Activated CD8-positive, alpha-beta T cell treated with anti-CD3 and anti-CD28 coated beads, Interleukin-2, amount 10 ng/mL, durations not matched to agents 7 days and 5 days (primary cell): ENCODE measurements at regions not wholly inside any gene's neighbourhood (a gene's known extent, or its start where the extent isn't known, plus 50 kb on each side); places are given as distances from the start of the nearest gene placed in this dataset.

Experiments used
- ATAC-seq: fragments of 150-1000 bp; cut with Tn5 transposase; one replicate; pipeline ENCODE4 v1.10.0; 2021; ENCODE audit warnings: moderate library complexity
- CTCF ChIA-PET: fragments of 350-600 bp; sonication (Branson Sonifier 250); formaldehyde crosslinking; loops from one replicate; lab custom pipeline; 2021; ENCODE audit warnings: antibody characterized with exemption; lab: Charles Lee
- POLR2A ChIA-PET: fragments of 350-600 bp; sonication (Branson Sonifier 250); formaldehyde crosslinking; loops from one replicate; lab custom pipeline; 2021; ENCODE audit warnings: antibody characterized with exemption; lab: Charles Lee
- DNase-seq: peaks from one replicate; pipeline ENCODE4 v3.0.0-alpha.2; 2020
- H3K27ac Mint-ChIP-seq: one replicate; pipeline ENCODE4 v1.8.0; 2021; ENCODE audit warnings: mild to moderate bottlenecking, mixed read lengths
- H3K27me3 Mint-ChIP-seq: one replicate; pipeline ENCODE4 v1.8.0; 2021; ENCODE audit warnings: low read depth, mixed read lengths
- H3K36me3 Mint-ChIP-seq: one replicate; pipeline ENCODE4 v1.8.0; 2021; ENCODE audit warnings: low read depth, mixed read lengths
- H3K4me1 Mint-ChIP-seq: one replicate; pipeline ENCODE4 v1.8.0; 2021; ENCODE audit warnings: low read depth, mixed read lengths
- H3K4me3 Mint-ChIP-seq: one replicate; pipeline ENCODE4 v1.8.0; 2021; ENCODE audit warnings: mild to moderate bottlenecking, mixed read lengths
- H3K9me3 Mint-ChIP-seq: one replicate; pipeline ENCODE4 v1.8.0; 2022; ENCODE audit warnings: mixed read lengths; ENCODE audit not compliant: insufficient read depth

DNA sequence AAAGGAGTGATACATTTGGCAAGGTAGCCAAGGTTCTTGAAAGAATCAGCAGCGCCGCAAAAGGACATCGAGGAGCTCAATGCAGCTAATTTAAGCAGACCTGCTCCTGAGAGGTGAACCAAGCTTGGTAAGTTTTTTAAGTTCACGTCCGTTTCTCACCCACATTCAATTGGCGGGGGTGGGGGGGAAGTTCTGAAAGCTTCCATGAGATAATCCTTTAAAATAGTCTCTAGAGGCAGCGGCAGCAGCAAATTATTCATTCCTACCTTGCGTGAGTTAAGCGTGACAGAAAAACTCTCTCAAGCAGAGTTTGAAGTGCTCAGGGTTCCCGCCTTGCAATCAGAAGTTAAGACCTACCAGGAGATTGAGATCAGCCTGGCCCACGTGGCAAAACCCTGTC, 97.3 kb upstream of the NHSL1 start:
- CTCF ChIA-PET, result no interaction called here
- Mint-ChIP-seq H3K27me3 (no peaks in the 10 kb centered on the region), H3K27ac (no peak overlapping the region), H3K4me3 (no peak overlapping the region), H3K9me3 (no peaks in the 10 kb centered on the region), H3K4me1 (peaks cover 24% of the 10 kb centered on the region), H3K36me3 (no peaks in the 10 kb centered on the region)
- POLR2A ChIA-PET, result no interaction called here
- ATAC-seq (no peak), DNase-seq (no peak)

GRCh38 chr6:138597336-138597735, 98.0 kb upstream of the NHSL1 start:
- Mint-ChIP-seq H3K4me1 (peaks cover 19% of the 10 kb centered on the region), H3K27ac (no peak overlapping the region), H3K9me3 (no peaks in the 10 kb centered on the region), H3K36me3 (no peaks in the 10 kb centered on the region), H3K27me3 (peaks cover 2% of the 10 kb centered on the region), H3K4me3 (no peak overlapping the region)
- ChIA-PET CTCF (no interaction called here), POLR2A (no interaction called here)
- DNase-seq, result no peak
- no peak for ATAC-seq

DNA sequence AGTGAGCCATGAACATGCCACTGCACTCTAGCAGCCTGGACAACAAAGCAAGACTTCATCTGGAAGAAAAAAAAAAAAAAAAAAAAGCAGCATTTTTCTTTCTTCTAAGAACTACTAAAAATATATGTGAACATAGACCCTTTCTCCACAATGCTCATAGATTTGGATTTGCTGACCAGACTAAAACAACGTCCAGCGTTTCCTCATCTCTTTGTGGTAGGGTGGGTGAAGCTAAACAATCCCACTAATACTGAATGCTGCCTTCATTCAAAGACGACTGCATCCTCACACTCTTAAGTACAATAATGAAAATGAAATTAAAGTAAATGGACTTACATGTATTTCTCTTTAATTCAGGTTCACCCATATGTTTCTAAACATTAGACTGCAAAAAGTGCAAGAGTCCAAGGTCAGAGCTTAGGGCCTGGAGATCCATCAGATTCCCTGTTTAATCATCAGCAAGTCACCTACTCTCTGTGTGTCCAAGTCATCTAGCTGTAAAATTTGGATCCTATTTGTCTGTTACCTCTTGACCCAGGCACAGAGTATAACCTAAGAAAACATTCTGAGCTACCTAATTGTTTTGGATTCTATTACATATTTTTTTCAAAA, 99.4 kb upstream of the NHSL1 start:
- no peak overlapping the region for H3K27ac Mint-ChIP-seq
- ChIA-PET POLR2A (no interaction called here), CTCF (interaction anchor here (0.7 kb wide), 1 partner anchor 10 kb away, joined by 3 read pairs; no protein-coding TSS in a partner anchor)
- H3K9me3 Mint-ChIP-seq, result no peaks in the 10 kb centered on the region
- no peak overlapping the region for H3K4me3 Mint-ChIP-seq
- peaks cover 6% of the 10 kb centered on the region for H3K4me1 Mint-ChIP-seq
- no peaks in the 10 kb centered on the region for H3K36me3 Mint-ChIP-seq
- ATAC-seq (no peak), DNase-seq (no peak)
- peaks cover 7% of the 10 kb centered on the region for H3K27me3 Mint-ChIP-seq

- ATAC-seq, result no peak
- peaks cover 17% of the 10 kb centered on the region for H3K27me3 Mint-ChIP-seq
Measured at GRCh38 chr6:138600261-138600660, 101.0 kb upstream of the NHSL1 start.

GRCh38 chr6:138600726-138601125, 101.4 kb upstream of the NHSL1 start:
- ATAC-seq, result no peak
- DNase-seq, result no peak
- CTCF ChIA-PET, result interaction anchor here (1.3 kb wide), 1 partner anchor 9 kb away, joined by 3 read pairs; no protein-coding TSS in a partner anchor
- Mint-ChIP-seq H3K4me3 (no peak overlapping the region), H3K27ac (no peak overlapping the region), H3K9me3 (no peaks in the 10 kb centered on the region), H3K4me1 (no peaks in the 10 kb centered on the region), H3K36me3 (no peaks in the 10 kb centered on the region), H3K27me3 (peaks cover 21% of the 10 kb centered on the region)
- POLR2A ChIA-PET, result no interaction called here

More at GRCh38 chr6:138600261-138600660, 101.0 kb upstream of the NHSL1 start:
- no peak overlapping the region for H3K4me3 Mint-ChIP-seq
- no peak overlapping the region for H3K27ac Mint-ChIP-seq
- no peak for DNase-seq
- H3K9me3 Mint-ChIP-seq, result no peaks in the 10 kb centered on the region
- H3K36me3 Mint-ChIP-seq, result no peaks in the 10 kb centered on the region
- POLR2A ChIA-PET, result no interaction called here
- CTCF ChIA-PET, result interaction anchor here (1.3 kb wide), 1 partner anchor 9 kb away, joined by 3 read pairs; no protein-coding TSS in a partner anchor
- no peaks in the 10 kb centered on the region for H3K4me1 Mint-ChIP-seq

DNA sequence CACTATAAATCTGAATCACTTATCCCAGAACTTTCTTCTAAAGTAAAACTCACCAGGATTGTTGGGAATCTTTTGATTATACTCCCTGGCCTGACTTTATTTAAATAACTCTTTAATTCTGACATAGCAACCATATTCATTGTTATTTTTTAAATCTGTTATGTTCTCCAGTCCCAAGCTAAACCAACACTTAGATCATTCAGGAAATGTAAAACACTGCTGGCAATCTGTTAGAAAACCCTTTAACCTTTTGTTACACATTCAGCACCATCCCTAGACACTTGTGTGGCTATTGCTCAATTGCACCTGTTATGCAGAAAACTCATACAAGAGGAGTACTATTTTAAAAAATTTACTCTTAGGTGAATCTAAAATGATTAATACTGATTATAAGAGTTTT, 101.8 kb upstream of the NHSL1 start:
- no peak for DNase-seq
- Mint-ChIP-seq H3K27ac (no peak overlapping the region), H3K9me3 (no peaks in the 10 kb centered on the region), H3K36me3 (no peaks in the 10 kb centered on the region), H3K4me3 (no peak overlapping the region), H3K4me1 (no peaks in the 10 kb centered on the region), H3K27me3 (peaks cover 23% of the 10 kb centered on the region)
- ATAC-seq, result no peak
- ChIA-PET CTCF (interaction anchor here (1.3 kb wide), 1 partner anchor 10 kb away, joined by 3 read pairs; no protein-coding TSS in a partner anchor), POLR2A (no interaction called here)

GRCh38 chr6:138605958-138606357, 106.7 kb upstream of the NHSL1 start:
- Mint-ChIP-seq H3K4me3 (no peak overlapping the region), H3K36me3 (no peaks in the 10 kb centered on the region), H3K27ac (no peak overlapping the region), H3K27me3 (peaks cover 30% of the 10 kb centered on the region), H3K4me1 (no peaks in the 10 kb centered on the region), H3K9me3 (no peaks in the 10 kb centered on the region)
- ChIA-PET CTCF (interaction anchor here (1.0 kb wide), 1 partner anchor 14 kb away, joined by 3 read pairs; no protein-coding TSS in a partner anchor), POLR2A (no interaction called here)
- DNase-seq (no peak), ATAC-seq (no peak)

DNA sequence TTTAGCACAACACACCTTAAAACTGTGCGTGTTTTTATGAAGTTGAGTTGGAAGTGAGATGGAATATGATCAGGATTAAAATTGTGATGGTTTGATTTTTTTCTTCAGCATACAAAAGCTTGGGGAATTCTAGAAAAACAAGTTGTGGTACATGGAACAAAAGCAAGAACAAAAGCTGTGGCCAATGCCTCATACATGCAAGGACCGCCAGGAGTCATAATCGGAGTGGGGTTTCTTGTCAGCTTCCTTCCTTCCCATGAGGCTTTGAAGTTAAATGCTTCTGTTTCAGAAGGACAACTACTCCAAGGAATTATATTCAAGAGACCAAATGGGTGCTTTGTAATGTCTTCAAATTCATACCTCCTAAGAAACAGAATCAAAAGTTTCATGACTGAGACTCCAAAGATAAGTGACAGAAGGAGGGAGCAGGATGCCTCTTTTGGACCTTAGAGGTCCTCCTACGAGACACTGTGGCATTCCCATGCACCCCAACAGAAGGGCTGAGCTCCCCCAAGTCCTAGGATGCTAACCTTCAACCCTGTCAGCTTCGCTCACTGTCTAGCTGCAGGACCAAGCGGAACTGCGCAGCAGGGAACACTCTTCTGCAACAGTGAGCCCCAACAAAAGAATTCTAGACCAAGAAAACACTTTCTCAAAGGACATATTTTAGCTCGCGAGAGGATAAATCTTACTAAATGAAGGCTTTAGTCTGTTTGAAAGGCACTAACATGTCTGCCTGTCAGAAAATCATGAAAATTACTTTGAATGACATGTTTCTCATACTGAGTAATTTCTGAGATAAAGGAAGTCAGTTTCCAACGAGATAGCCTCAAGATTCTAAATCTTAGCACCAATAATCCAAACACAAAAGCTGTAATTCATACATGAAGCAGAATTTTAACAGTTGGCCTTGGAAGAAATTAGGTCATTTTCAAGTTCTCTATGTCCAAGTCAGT, 108.5 kb upstream of the NHSL1 start:
- Mint-ChIP-seq H3K4me1 (no peaks in the 10 kb centered on the region), H3K27ac (no peak overlapping the region), H3K36me3 (no peaks in the 10 kb centered on the region), H3K27me3 (peaks cover 26% of the 10 kb centered on the region), H3K4me3 (no peak overlapping the region), H3K9me3 (no peaks in the 10 kb centered on the region)
- ATAC-seq (no peak), DNase-seq (no peak)
- CTCF ChIA-PET, result interaction anchor here (0.6 kb wide), 1 partner anchor 19 kb away, joined by 3 read pairs; no protein-coding TSS in a partner anchor
- POLR2A ChIA-PET, result no interaction called here

DNA sequence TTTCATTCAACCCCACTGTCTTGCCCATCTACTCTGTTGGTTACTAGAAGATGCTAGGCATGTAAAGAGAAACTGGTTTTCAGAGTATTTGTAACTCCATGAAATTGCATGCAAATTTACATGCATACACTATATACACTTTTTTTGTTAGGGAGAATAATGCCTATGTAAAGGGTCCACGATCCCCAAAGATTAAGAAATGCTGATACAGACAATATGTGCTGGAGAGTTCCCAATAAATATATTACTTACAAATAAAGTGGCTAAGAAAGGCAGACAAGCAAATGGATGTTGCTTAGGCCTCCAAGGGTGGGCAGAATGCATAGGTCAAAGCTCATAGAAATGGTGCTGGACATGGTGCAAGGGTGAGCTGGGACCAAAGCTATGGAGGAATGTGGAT, 109.6 kb upstream of the NHSL1 start:
- Mint-ChIP-seq H3K27ac (no peak overlapping the region), H3K36me3 (no peaks in the 10 kb centered on the region)
- CTCF ChIA-PET, result no interaction called here

DNA sequence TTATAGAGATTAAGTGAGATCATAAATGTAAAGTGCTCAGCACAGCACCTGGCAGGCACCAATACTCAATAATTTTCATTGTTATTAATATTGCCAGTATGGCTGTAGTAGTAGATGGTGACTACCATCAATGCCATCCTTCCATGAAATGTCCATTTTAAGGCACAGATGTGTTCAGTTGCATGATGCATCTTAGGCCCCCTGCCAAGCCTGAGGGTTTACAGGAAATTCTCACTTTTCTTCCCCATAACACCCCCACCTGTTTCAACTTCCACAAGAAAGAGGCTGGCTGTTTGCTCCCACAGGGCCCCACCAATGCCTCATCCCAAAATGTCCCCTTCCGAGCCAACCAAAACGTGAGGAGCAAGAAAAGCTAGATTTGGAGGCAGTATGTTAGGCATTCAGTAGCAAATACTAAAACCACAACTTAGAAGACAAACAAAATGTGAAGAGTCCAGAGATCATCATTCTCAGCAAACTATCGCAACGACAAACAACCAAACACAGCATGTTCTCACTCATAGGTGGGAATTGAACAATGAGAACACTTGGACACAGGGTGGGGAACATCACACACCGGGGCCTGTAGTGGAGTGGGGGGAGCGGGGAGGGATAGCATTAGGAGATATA, 110.6 kb upstream of the NHSL1 start:
- Mint-ChIP-seq H3K36me3 (no peaks in the 10 kb centered on the region), H3K4me1 (no peaks in the 10 kb centered on the region), H3K9me3 (no peaks in the 10 kb centered on the region), H3K4me3 (no peak overlapping the region), H3K27me3 (peaks cover 16% of the 10 kb centered on the region), H3K27ac (no peak overlapping the region)
- ATAC-seq, result no peak
- POLR2A ChIA-PET, result no interaction called here
- CTCF ChIA-PET, result no interaction called here
- no peak for DNase-seq

More for the DNA sequence above, 109.6 kb upstream of the NHSL1 start:
- Mint-ChIP-seq H3K4me1 (no peaks in the 10 kb centered on the region), H3K27me3 (peaks cover 22% of the 10 kb centered on the region), H3K9me3 (no peaks in the 10 kb centered on the region), H3K4me3 (no peak overlapping the region)
- DNase-seq, result no peak
- POLR2A ChIA-PET, result no interaction called here
- ATAC-seq, result no peak

GRCh38 chr6:138610816-138611215, 111.5 kb upstream of the NHSL1 start:
- no peaks in the 10 kb centered on the region for H3K4me1 Mint-ChIP-seq
- POLR2A ChIA-PET, result no interaction called here
- H3K27me3 Mint-ChIP-seq, result peaks cover 10% of the 10 kb centered on the region
- no peaks in the 10 kb centered on the region for H3K9me3 Mint-ChIP-seq
- H3K4me3 Mint-ChIP-seq, result no peak overlapping the region
- no peaks in the 10 kb centered on the region for H3K36me3 Mint-ChIP-seq
- no peak for DNase-seq
- H3K27ac Mint-ChIP-seq, result no peak overlapping the region
- CTCF ChIA-PET, result no interaction called here
- ATAC-seq, result no peak
